ENCODE measurements at regions not wholly inside any gene's neighbourhood (a gene's known extent, or its start where the extent isn't known, plus 50 kb on each side); places are given as distances from the start of the nearest gene placed in this dataset.
"Not testable (repeated sequence)": the region's sequence is repeated elsewhere in the genome, so short reads cannot be mapped to it uniquely, and the experiment has no call there.

DNA sequence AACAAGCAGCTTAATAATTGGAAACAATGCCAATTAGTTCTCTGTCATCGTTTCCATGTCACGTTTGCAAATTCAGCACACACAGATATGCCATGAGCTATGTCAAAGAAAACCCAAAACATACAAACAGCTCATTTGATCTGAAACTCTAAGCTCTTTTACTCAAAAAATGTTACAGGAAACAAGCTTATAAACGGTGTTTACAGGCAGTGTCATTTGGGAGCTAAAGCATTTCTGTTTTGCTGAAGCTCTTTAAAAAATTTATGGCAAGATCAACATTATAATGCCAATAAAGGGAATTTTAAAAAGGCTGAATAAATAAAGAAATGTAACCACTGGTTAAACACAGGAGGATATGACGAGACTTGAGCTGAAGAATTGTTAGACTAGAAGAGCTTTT lies 94.0 kb upstream of the HS3ST2 start:
- DNase-seq (ENCODE audit: low read depth), result no peak

DNA sequence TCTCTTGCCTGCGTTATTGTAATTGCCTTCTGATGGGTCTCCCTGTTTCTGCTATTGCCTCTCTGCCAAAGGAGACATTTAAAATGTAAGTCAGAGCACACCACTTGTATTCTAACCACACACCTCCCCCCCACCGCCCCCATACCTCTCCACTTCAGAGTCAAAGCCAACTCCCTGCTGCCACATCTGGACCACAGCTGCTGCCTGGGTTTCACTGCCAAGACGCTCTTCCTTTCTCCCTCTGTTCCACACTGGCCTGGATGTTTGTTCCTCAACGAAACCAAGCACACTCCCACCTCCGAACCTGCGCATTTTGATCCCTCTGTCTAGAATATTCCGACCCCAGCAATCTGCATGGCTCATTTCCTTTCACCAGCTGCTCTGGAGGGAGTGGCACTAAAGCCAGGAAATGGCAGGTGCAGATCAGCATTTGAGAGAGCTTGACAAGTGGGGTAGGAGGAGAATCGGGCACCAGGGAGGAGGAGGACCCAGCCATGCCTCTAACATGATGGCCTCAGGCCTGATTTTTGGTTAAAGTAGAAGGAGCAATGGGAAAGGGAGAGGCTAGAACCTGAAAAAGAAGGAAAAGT lies 92.4 kb upstream of the HS3ST2 start:
- no peak for DNase-seq (ENCODE audit: low read depth)

DNA sequence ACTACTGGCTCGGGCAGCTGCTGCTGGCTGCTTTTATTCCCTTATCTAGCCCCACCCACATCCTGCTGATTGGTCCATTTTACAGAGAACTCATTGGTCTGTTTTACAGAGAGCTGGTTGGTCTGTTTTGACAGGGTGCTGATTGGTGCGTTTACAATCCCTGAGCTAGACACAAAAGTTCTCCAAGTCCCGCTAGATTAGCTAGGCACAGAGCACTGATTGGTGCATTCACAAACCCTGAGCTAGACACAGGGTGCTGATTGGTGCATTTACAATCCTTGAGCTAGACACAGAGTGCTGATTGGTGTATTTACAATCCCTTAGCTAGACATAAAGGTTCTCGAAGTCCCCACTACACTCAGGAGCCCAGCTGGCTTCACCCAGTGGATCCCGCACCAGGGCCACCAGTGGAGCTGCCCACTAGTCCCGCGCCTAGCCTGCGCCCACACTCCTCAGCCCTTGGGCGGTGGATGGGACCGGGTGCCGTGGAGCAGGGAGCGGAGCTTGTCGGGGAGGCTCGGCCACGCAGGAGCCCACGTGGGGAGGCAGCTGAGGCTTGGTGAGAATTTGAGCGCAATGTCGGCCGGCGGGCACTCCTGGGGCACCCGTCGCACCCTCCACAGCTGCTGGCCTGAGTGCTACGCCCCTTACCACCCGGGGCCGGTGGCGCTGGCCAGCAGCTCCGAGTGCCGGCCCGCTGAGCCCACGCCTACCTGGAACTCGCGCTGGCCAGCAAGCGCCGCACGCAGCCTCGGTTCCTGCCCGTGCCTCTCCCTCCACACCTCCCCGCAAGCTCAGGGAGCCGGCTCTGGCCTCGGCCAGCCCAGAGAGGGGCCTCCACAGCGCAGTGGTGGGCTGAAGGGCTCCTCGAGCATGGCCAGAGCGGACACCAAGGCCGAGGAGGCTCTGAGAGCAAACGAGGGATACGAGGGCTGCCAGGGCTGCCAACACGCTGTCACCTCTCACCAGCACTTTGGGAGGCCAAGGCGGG lies 91.1 kb upstream of the HS3ST2 start:
- not testable (repeated sequence) for DNase-seq (ENCODE audit: low read depth)

DNA sequence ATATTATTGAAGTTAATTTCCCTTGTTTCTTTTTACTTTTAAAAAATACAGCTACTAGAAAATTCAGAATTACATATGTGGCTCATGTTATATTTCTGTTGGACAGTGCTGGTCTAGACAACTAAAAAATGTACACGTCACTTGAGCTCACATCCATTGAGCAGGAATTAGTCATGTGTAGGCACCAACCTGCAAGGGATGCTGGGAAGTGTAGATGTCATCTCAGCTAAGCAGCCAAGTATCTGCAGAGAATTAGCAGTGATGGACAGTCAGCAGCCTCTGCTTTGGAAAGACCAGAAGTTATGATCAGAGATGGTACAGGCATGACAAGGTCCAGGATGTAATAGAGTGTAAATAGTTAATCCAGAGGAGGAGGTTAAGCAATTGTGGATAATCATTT lies 87.1 kb upstream of the HS3ST2 start:
- DNase-seq (ENCODE audit: low read depth), result no peak

DNA sequence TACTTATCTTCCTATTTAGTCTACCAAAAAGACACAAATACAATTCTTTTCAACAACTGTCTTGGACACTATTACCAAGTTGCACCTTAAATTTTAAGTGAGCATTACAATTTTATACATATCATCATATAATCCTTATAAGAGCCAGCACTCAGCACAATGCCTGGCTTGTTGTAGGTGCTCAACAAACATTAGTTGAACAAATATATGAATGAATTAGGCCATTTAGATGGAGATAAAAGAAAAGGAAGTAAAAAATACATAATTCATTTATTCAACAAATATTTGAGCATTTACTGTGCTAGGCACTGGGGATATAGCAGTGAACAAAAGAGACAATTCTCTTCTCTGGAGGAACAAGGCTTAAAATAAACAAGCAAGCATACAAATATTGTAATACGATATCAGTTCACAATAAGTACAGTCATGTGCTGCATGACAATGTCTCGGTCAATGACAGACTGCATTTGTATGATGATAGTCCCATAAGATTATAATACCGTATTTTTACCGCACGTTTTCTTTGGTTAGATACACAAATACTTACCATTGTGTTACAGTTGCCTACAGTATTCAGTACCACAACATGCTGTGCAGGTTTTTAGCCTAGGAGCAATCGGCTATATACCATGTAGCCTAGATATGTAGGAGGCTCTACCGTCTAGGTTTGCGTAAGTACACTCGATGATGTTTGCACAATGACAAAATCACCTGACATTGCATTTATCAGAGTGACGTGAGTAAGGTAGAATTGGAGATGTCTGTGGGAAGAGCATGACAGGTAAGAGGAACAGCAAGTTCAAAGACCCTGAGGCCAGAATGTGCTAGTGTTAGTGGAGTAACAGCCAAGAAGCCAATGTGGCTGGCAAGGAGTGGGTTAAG lies 86.4 kb upstream of the HS3ST2 start:
- DNase-seq (ENCODE audit: low read depth), result no peak

DNA sequence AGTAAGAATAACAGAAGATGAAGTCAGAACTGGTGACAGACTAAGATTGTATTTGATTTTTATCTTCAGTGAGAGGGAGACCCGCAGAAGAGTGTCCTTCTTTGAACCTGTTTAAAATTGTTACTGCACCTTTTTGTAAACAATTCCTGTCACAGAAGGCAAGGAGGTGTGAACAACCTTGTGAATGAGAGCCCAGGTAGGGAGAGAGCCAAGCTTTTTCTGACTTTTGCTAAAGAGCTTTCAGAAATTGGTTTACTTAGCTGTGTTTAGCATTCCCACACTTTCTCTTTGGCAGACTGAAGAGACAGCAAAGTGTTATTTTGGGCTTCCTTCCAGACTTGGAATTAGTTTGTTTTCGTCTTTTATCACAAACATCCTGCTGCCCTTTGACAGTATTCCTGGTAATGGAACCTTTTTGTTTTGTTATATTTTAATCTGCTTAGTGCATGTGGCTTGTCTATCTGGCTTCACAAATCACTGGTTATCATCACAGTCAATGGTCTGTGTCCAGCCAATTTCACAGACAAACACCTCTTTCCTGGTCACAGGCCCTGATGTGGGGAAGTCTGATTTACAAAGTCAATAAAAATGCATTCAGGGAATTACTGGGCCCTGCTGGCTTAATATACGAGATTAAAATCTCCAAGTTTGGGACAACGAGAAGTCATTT lies 85.7 kb upstream of the HS3ST2 start:
- no peak for DNase-seq (ENCODE audit: low read depth)

DNA sequence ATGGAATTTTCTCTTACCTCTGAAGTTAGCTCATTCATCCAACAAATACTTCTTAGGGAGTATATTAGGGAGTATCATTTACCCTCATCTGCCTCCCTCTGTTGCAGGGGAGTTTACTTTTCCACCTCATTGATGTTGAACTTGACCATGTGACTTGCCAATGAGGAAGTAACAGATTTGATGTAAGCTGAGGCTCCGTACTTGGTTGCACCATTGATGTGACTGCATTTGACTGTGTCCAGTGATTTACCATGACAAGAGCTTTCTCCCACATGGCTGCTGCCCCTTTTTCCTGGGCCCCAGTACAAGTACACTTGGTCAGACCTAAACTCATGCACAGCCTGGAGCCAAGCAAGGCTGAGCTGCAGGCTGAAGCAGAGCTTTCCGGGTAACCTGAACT lies 81.6 kb upstream of the HS3ST2 start:
- DNase-seq (ENCODE audit: low read depth), result no peak

DNA sequence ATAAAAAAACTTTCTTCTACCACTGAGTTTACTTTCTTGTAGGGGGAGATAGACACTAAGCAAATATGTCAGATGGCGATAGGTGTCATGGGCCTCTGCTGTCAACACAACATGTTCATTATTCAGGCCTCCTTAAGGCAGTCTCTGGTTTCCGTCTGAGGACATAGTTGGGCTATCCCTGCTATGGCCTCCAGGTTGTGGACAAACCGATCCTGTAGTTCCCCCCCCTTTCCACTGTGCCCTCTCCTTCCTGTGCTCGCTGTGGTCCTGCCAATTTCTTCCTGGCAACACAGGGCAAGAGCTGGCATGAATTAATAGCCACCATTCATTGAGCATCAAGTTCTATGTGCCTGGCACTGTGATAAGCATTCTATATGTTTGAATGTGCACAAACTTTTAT lies 81.0 kb upstream of the HS3ST2 start:
- DNase-seq (ENCODE audit: low read depth), result no peak

DNA sequence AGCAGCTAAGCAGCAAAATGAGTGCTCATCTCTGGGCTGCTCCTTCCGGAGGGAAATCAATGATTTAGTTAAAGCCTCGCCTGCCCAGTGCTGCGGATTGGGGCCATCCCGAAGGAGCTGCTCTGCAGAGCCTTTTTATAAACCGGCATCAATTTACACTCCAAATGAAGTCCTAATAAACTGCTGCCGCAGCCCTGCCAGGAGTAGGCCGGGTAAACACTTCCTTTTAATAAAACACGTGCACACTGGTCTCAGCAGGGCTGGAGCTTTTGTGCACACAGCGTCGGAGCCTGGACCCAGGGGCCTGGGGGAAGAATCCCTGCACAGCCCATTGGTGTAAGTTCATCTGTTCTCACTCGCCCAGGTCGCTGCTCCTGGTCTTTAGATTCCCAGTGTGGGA lies 79.6 kb upstream of the HS3ST2 start:
- DNase-seq (ENCODE audit: low read depth), result no peak

DNA sequence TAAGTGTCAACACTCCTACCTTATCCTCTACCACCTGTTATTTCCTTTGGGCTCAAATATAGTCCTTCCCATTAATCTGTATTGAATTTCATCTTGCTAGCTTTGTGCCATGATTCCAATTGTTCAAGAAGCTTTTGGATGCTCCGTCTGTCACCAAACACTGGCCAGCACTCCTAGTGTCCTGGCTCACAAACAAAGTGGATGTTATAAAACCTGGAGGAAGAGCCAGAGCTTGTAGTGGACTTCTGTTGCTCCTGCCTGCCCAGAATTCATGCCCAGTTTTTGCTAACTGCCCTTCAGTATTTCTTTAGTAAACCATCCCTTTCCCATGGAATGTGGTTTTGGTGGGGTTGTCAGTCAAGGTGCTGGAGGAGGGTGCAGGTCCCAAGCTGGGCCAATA lies 77.2 kb upstream of the HS3ST2 start:
- DNase-seq (ENCODE audit: low read depth), result no peak

DNA sequence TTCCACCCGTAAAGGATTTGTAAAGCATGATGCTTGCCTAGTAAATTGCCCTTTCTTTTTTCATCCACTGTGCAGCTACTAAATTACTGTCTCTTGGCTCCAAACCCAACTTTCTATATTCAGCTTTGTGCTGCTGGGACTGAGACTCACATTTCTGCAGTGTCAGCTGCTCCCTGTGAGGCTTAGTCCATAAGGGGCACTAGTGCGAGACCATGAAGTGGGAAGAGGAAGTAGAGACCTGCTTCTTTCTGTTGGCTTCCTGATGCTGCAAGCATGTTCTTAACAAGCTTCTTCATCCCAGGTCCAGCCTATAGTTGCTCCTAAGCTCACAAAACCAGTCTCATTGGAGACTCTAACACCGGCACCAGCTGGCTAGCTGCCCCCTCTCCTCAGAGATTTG lies 74.9 kb upstream of the HS3ST2 start:
- no peak for DNase-seq (ENCODE audit: low read depth)

DNA sequence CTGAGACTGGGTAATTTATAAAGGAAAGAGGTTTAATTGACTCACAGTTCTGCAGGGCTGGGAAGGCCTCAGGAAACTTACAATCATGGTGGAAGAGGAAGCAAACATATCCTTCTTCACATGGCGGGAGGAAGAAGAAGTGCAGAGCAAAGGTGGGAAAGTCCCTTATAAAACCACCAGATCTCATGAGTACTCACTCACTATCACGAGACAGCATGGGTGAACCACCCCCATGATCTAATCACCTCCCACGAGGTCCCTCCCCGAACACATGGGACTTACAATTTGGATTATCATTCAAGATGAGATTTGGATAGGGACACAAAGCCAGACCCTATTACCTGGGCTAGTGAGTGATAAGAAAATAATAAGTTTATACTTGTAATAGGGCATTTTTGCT lies 70.6 kb upstream of the HS3ST2 start:
- DNase-seq (ENCODE audit: low read depth), result no peak

DNA sequence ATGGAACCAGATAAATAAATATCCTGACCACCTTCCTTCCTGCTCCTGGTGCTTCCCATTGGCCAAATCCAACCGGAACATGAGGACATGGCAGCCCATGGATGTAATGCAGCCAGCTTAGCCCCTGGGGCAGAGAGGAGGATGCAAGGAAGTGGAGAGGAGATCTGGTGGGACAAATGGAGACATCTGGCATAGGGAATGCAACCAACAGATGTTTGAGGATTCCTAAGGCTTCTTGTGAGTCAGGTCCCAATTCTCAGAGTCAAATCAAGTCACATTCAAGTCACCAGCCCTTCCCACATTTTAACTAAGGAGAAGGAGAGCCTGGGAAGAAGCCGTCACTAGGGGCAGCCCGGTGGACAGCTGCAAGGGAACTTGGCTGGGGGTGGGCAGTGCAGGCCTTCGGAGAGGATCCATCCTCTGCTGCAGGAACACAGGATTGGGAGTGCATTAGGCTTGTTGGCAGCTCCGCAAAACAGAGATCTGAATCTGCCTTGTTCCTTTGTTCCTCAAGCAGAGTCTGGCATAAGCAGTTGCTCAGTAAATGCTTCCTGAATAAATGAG lies 62.8 kb upstream of the HS3ST2 start:
- no peak for DNase-seq (ENCODE audit: low read depth)

DNA sequence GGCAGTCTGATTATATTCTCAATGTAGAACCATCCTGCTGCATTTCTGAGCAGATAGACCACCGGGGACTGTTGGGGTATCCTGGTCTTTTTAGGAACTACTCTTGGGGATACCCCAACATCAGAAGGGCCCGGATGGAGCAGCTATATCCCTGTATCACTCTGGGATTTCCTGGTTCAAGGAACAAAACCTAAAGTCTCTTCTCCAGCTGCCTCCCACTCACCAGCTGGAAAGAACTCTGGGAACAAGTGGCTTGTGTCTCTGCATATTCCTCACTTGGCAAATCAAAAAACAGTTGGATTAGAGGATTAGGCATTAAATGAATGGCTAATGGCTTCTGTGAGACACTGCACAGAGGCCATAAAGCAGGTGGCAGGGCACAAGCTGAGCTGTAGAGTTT lies 62.3 kb upstream of the HS3ST2 start:
- no peak for DNase-seq (ENCODE audit: low read depth)

DNA sequence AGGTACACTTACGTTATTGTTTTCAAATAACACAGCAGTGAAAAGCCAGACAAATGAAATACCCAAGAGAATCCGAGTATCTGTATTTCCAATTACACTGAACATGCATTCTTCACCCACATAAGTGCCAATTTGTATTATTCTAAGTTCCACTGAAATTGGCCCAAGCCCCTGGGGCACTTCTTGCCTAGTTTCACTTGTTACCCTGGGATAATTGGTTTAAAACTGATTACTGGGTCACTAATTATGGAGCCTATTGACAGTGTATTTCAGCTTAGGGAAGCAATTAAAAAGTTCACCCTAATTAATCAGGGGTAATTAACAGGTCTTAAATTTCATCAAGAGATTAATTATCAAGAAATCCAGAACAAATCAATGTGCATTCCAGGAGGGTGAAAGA lies 60.5 kb upstream of the HS3ST2 start:
- DNase-seq (ENCODE audit: low read depth), result no peak

DNA sequence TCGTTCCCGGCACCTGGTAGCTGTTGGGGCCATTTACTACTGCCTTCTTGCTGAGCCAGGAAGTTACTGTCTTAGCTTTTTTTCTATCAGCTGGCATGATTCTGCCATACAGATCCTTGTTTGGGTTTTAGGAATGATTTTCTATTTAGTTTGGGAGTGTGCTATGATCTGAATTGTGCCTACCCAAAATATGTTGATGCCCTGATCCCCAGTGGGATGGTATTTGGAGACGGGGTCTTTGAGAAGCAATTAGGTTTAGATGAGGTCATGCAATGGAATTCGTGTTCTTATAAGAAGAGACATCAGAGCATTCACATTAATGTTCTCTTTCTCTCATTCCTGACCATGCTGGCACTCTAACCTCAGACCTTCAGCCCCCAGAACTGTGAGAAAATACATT lies 59.4 kb upstream of the HS3ST2 start:
- DNase-seq (ENCODE audit: low read depth), result no peak

DNA sequence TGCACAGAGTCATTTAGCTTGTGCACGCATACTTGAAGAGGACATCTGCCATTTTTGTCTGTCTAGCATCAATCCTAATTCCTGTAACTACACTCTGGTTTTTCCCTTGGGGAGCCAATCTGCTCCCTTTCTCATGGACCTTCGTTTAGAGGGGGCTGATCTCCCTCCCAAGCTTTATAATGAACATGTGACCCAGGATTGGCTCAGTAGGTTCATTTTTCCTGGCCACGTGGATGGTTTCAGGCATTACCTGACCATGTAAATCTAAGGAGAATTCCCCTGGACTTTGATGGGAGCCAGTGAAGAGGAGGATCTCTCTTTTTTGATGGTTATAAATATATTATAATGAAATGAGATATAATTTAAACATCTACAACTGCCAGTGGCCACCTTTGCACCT lies 56.8 kb upstream of the HS3ST2 start:
- no peak for DNase-seq (ENCODE audit: low read depth)

DNA sequence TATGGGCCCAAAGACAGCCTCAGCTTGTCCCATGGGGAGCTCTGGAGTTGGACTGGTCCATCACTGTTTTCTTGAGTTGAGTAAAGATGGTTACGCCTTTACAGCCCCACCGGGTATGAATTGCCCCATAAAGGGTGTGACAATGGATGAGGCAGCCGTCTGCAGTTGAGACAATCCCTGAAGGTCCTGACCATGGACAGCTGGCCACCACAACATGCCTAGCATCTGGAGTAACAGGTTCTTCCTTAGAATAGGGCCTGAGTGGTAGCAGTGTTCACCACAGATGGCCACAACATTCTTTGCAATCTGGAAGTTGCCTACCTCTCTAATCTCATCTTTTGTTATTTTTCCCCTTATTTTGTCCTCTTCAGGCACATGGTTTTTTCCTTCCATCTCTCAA lies 51.5 kb upstream of the HS3ST2 start:
- no peak for DNase-seq (ENCODE audit: low read depth)

DNA sequence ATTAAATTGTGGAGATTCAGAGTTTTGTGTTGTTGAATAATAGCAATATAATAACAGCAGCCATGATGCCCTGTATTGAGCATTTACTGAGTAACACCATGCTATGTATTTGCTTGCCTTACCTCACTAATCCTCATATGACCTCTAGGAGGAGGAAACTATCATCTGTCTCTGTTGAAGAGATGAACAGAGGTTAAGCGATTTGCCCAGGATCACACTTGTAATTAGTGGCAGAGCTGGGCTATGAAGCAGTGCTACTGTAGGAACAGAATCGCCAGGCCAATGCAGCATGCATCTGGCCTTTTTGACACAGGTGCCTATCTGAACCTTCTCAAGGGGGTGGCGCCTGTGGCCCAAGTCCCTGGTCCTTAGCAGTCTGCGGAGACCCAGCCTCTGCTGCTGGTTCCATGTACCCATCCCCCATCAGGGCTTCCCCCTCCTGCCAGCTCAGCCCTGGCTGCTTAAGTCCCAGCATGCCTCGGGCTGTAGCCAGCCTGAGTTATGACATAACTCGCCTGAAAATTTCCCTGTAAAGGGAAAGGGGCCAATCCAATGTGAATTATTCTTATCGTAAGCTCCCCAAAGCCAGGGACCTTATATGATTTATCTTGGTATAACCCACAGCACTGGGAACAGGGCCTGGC lies 50.4 kb upstream of the HS3ST2 start:
- DNase-seq (ENCODE audit: low read depth), result no peak
